Activated naive CD8-positive, alpha-beta T cell treated with anti-CD3 and anti-CD28 coated beads, Interleukin-2, amount 50 U/mL, for 24 hours (primary cell): ENCODE measurements at regions not wholly inside any gene's neighbourhood (a gene's known extent, or its start where the extent isn't known, plus 50 kb on each side); places are given as distances from the start of the nearest gene placed in this dataset.
"Not testable (repeated sequence)": the region's sequence is repeated elsewhere in the genome, so short reads cannot be mapped to it uniquely, and the experiment has no call there.

Experiments
- ATAC-seq: fragments of 150-1000 bp; cut with Tn5 transposase; one replicate; pipeline ENCODE4 v1.10.0; 2021
- DNase-seq: peaks from one replicate; pipeline ENCODE4 v3.0.0; 2021
- H3K27ac Mint-ChIP-seq: one replicate; pipeline ENCODE4 v1.8.0; 2021; ENCODE audit warnings: mild to moderate bottlenecking, mixed read lengths
- H3K27me3 Mint-ChIP-seq: one replicate; pipeline ENCODE4 v1.8.0; 2021; ENCODE audit warnings: mixed read lengths
- H3K36me3 Mint-ChIP-seq: one replicate; pipeline ENCODE4 v1.8.0; 2021; ENCODE audit warnings: low read depth, mixed read lengths
- H3K4me1 Mint-ChIP-seq: one replicate; pipeline ENCODE4 v1.8.0; 2021; ENCODE audit warnings: mixed read lengths
- H3K4me3 Mint-ChIP-seq: one replicate; pipeline ENCODE4 v1.8.0; 2021; ENCODE audit warnings: mild to moderate bottlenecking, moderate library complexity, mixed read lengths
- H3K9me3 Mint-ChIP-seq: one replicate; pipeline ENCODE4 v1.8.0; 2021; ENCODE audit warnings: mixed read lengths

DNA sequence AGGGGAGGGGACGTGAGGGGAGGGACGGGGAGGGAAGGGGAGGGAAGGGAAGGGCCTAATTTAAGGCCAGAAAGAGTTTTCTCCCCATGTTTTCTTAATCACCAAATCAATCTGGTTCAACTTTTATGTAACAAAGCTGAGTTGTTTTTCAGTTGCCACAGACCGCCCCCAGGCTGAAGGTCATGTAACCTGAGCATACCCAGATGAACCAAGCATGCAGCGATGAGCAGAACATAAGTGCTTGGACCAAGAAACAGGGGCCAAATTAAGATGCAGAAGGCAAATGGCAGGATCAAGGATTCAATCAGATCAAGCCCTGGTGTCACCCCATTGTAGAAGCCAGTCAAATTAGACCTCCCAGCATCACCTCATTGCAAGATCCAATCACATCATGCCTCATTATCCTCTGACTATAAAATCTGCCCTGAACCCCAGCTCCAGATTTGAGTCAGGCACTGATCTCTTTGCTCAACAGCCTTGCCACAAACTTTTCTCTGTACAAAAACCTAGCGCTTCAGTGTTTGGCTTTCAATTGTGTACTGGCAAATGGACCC lies 113.5 kb upstream of the TNPO1 start:
- no peak overlapping the region for H3K4me3 Mint-ChIP-seq
- ATAC-seq: no peak
- no peaks in the 10 kb centered on the region for H3K36me3 Mint-ChIP-seq
- peaks cover 19% of the 10 kb centered on the region for H3K27me3 Mint-ChIP-seq
- no peak for DNase-seq
- no peak overlapping the region for H3K27ac Mint-ChIP-seq
- no peaks in the 10 kb centered on the region for H3K4me1 Mint-ChIP-seq
- no peaks in the 10 kb centered on the region for H3K9me3 Mint-ChIP-seq

DNA sequence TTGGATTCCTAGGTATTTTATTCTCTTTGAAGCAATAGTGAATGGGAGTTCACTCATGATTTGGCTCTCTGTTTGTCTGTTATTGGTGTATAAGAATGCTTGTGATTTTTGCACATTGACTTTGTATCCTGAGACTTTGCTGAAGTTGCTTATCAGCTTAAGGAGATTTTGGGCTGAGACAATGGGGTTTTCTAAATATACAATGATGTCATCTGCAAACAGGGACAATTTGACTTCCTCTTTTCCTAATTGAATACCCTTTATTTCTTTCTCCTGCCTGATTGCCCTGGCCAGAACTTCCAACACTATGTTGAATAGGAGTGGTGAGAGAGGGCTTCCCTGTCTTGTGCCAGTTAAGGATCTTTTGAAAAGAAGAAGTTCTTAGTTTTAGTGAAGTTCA lies 114.4 kb upstream of the TNPO1 start:
- H3K27ac Mint-ChIP-seq, DNase-seq, H3K4me3 Mint-ChIP-seq, H3K9me3 Mint-ChIP-seq, ATAC-seq, H3K36me3 Mint-ChIP-seq, H3K4me1 Mint-ChIP-seq: not testable (repeated sequence)
- peaks cover 16% of the 10 kb centered on the region for H3K27me3 Mint-ChIP-seq

DNA sequence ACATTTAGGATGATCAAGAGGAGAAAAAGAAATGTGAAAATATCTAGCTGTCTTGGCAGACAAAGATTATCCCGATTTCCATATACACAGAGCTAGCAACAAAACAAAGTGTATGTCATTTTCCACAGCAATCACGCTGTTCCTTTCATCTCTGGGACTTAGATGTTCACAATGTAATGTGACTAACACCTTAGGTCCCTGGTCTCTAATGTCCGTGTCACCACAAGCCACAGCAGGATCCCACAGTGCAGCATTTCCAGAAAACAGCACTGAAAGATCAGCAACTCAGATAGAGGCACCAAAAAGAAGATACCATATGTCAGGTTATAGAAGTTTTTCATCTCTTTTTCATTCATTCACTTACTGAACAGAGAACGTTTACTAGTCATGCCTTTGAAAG lies 118.0 kb upstream of the TNPO1 start:
- H3K27me3 Mint-ChIP-seq: peaks cover 9% of the 10 kb centered on the region
- H3K4me1 Mint-ChIP-seq: no peaks in the 10 kb centered on the region
- H3K36me3 Mint-ChIP-seq: no peaks in the 10 kb centered on the region
- H3K27ac Mint-ChIP-seq: no peak overlapping the region
- no peak for ATAC-seq
- no peak overlapping the region for H3K4me3 Mint-ChIP-seq
- DNase-seq: no peak
- no peaks in the 10 kb centered on the region for H3K9me3 Mint-ChIP-seq

DNA sequence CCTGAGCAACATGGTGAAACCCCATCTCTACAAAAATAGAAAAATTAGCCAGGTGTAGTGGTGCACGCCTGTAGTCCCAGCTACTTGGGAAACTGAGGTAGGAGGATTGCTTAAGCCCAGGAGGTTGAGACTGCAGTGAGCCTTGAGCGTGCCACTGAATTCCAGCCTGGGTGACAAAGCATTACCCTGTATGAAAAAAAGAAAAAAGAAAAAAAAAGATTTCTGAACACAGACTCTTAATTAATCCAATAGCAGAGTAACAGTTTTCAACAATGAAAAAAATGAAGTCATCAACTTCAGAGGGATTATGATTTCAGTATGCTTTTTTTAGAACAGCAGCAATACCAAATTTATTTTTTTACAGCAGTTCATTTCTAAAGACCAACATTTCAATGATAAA lies 118.8 kb upstream of the TNPO1 start:
- DNase-seq (no peak), ATAC-seq (no peak)
- no peak overlapping the region for H3K4me3 Mint-ChIP-seq

DNA sequence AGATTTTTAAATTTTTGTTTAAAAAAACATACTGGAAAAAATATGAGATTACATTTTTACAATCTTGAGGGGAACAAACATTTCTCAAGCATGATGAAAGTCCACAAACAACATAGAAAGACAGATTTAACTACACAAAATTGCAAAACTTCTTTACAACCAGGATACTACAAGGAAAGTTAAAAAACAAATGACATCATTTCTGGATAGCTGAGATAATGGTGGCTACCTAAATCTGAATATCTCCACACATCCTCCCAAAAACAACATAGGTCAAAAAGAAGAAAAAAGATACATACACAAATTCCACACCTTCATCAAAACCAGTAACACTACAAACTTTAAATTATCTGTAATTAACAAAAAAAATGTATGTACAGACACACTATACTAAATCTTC lies 120.8 kb upstream of the TNPO1 start:
- ATAC-seq: no peak
- H3K36me3 Mint-ChIP-seq: no peaks in the 10 kb centered on the region

More for the DNA sequence above, 118.8 kb upstream of the TNPO1 start:
- Mint-ChIP-seq H3K27ac (no peak overlapping the region), H3K36me3 (no peaks in the 10 kb centered on the region), H3K4me1 (no peaks in the 10 kb centered on the region), H3K27me3 (peaks cover 10% of the 10 kb centered on the region), H3K9me3 (no peaks in the 10 kb centered on the region)

DNA sequence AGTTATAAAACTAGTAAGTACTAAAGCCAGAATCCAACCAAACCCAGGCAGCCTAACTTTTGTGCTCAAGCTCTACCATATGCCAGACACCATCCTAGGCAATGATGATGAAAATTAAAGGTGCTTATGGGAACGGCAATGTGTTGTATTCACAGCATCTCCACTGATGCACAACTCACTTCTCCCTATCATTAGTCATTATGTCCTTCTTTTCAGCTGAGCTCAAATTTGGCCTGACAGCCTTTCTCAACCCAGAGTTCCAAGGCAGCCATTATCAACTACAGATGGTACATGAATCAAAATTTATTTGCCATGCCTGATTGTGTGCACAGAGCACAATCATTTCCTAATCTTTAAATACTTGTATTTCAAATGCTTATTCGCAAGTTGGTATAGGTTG lies 121.6 kb upstream of the TNPO1 start:
- Mint-ChIP-seq H3K4me3 (no peak overlapping the region), H3K9me3 (no peaks in the 10 kb centered on the region), H3K27ac (no peak overlapping the region), H3K4me1 (no peaks in the 10 kb centered on the region), H3K27me3 (peaks cover 15% of the 10 kb centered on the region), H3K36me3 (no peaks in the 10 kb centered on the region)
- DNase-seq (no peak), ATAC-seq (no peak)

More for the DNA sequence above, 120.8 kb upstream of the TNPO1 start:
- H3K4me1 Mint-ChIP-seq: no peaks in the 10 kb centered on the region
- no peaks in the 10 kb centered on the region for H3K9me3 Mint-ChIP-seq
- peaks cover 15% of the 10 kb centered on the region for H3K27me3 Mint-ChIP-seq
- H3K4me3 Mint-ChIP-seq: no peak overlapping the region
- no peak for DNase-seq
- no peak overlapping the region for H3K27ac Mint-ChIP-seq

DNA sequence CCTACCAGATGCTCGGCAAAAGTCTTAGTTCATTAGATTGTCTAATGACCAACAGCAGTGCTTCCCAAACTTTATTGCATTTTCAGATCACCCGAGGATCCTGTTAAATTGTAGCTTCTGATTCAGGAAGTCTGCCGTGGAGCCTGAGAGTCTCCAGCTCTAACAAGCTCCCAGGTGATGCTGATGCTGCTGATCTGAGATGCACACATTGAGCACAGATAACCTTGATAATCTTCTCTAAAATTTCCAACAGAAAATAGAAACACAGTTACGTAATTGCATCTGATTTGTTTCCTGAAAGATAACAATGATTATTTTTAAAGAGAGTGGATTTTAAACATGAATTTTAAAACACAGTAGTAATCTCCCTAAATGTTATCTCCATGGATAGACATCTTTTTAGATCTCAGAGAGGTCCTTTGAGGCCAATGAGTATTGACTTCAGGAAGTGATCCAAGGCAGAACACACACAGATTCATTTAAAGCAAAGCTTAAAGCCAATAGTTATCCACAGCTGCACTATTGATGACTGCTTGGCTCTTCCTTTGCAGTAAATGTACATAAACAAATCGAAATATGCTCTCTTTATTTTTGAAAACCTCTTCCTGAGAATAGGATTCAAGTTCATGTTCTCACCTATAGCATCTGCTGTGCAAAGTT lies 122.8 kb upstream of the TNPO1 start:
- no peaks in the 10 kb centered on the region for H3K9me3 Mint-ChIP-seq
- peaks cover 15% of the 10 kb centered on the region for H3K27me3 Mint-ChIP-seq
- H3K27ac Mint-ChIP-seq: no peak overlapping the region
- no peaks in the 10 kb centered on the region for H3K36me3 Mint-ChIP-seq
- no peak for ATAC-seq
- DNase-seq: no peak
- H3K4me1 Mint-ChIP-seq: no peaks in the 10 kb centered on the region
- H3K4me3 Mint-ChIP-seq: no peak overlapping the region

DNA sequence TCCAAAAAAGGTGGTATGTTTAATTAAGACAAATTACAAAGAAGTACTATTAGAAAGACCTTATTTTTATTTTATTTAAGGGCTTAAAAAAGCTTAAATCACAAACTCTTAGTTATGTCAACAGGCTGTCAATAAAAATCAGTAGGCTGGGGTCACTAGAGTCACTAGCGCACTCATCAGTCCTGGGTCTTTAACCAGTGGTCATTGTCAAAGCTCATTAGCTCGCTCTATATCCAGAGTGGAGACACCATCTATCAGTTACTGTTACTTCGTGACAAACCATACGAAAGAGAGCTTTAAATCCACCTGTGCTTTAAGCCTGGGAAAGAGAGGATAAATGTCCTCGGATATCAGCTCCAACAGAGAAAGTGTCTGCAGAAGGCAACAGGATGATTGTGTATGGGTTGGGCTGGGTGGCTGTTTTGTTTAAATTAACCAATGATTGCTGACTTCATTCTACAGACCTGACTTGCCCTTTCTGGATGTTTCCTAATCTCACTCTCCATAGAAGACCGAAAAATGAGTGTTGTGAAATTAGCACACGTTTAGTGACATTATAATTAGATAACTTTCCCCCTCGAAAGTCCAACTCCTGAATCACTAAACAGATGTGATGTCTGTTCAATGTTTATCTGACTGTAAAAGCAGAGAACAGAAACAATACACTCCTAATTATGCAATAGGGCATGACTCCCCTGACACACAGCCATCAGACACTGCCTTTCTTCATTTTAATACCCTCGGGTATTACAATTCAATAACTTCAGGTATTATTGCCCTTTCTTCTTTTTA lies 123.6 kb upstream of the TNPO1 start:
- DNase-seq (no peak), ATAC-seq (no peak)
- no peak overlapping the region for H3K4me3 Mint-ChIP-seq
- no peak overlapping the region for H3K27ac Mint-ChIP-seq
- no peaks in the 10 kb centered on the region for H3K9me3 Mint-ChIP-seq
- H3K4me1 Mint-ChIP-seq: no peaks in the 10 kb centered on the region
- peaks cover 15% of the 10 kb centered on the region for H3K27me3 Mint-ChIP-seq
- H3K36me3 Mint-ChIP-seq: no peaks in the 10 kb centered on the region

DNA sequence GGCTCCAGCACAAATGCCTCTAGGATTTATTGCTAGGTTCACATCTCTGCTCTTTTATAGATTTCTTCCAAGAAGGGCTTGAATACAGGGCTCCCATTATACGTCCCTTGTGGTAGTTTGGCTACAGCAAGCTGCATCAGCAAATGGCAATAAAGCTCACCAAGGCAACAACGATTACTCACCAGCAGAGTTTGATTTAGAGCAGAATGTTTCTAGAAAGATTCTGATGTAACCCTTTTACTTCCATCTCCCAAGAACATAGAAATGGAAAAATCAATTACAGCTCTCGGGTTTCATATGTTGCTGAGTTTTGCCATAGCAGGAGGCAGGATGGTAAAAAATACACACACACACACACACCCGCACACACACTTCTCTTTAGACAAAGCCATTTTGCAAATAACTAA lies 124.2 kb upstream of the TNPO1 start:
- no peak overlapping the region for H3K27ac Mint-ChIP-seq
- no peaks in the 10 kb centered on the region for H3K9me3 Mint-ChIP-seq
- DNase-seq (no peak), ATAC-seq (no peak)
- peaks cover 15% of the 10 kb centered on the region for H3K27me3 Mint-ChIP-seq
- no peaks in the 10 kb centered on the region for H3K4me1 Mint-ChIP-seq
- H3K4me3 Mint-ChIP-seq: no peak overlapping the region
- no peaks in the 10 kb centered on the region for H3K36me3 Mint-ChIP-seq

DNA sequence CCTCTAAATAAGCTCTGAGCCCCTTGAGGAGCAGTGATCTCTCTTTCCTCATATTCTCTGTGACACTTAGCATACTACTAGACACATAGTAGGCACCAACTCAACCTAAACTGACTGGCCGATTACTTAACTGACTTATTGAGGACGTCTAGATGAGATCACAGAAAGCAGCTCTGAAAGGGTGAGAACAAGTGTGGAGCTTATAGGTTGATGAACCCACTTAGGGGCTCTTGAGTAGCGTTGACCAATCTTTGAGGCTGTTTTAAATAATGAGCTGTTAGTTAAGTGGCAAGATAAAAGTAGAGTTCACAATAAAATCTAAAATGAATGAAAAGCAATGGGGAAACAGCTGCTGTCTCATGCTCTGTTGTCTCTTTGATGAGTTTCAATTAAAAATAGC lies 124.7 kb upstream of the TNPO1 start:
- DNase-seq (no peak), ATAC-seq (no peak)
- H3K4me3 Mint-ChIP-seq: no peak overlapping the region
- peaks cover 15% of the 10 kb centered on the region for H3K27me3 Mint-ChIP-seq
- H3K4me1 Mint-ChIP-seq: no peaks in the 10 kb centered on the region
- no peaks in the 10 kb centered on the region for H3K9me3 Mint-ChIP-seq
- no peak overlapping the region for H3K27ac Mint-ChIP-seq
- no peaks in the 10 kb centered on the region for H3K36me3 Mint-ChIP-seq

DNA sequence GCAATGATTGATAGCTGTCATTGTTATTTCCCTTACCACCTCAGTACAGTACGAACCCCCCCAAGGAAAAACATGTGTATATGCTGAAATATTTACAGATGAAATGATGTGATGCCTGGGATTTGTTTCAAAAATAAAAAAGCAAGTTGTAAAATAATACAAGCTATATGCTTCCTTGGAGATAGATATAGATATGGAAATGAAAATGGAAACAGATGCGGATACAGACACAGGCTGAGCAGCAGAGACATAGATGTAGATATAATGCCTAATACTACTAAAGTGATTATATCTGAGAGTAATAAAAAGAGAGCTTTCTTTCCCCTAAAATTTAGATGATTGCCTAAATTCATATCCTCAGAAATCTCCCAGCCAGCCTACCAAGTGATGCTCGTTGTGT lies 127.5 kb upstream of the TNPO1 start:
- Mint-ChIP-seq H3K4me1 (no peaks in the 10 kb centered on the region), H3K9me3 (no peaks in the 10 kb centered on the region), H3K36me3 (no peaks in the 10 kb centered on the region), H3K27ac (no peak overlapping the region), H3K27me3 (peaks cover 18% of the 10 kb centered on the region), H3K4me3 (no peak overlapping the region)
- DNase-seq (no peak), ATAC-seq (no peak)

DNA sequence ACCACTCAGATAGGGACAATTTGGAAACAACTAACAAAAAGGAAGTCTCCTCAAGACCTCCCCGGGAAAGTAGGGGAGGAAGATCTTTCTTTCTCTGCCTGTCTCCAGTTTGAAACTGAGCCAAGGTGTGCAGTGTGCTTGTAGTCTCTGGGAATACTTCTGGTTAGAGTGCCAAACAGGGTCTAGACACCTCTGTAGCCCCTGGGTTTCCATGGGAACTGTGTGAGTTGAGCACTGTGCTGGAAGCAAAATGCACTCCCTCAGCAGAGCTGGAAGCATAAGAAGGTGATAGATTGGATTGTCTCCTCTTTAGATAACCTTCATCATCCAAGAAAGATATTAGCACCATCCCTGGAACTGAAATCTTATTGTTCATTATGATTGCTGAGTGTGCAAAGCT lies 129.2 kb upstream of the TNPO1 start:
- H3K27ac Mint-ChIP-seq: no peak overlapping the region
- no peaks in the 10 kb centered on the region for H3K4me1 Mint-ChIP-seq
- no peak for ATAC-seq
- H3K27me3 Mint-ChIP-seq: peaks cover 21% of the 10 kb centered on the region
- no peak overlapping the region for H3K4me3 Mint-ChIP-seq
- no peaks in the 10 kb centered on the region for H3K36me3 Mint-ChIP-seq
- no peaks in the 10 kb centered on the region for H3K9me3 Mint-ChIP-seq
- DNase-seq: no peak

DNA sequence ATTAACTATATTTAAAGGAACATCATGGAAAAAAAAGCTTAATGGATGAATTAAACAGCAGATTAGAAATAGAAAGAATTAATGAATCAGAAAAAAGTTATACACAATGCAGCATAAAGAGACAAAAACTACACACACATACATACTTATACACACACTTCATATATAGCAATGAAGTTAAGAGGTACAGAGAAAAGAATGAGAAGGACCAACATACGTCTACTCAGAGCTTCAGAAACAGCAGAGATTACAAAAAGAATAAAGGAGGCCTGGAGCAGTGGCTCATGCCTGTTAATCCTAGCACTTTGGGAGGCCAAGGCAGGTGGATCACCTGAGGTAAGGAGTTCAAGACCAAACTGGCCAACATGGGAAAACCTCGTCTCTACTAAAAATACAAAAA lies 133.9 kb upstream of the TNPO1 start:
- Mint-ChIP-seq H3K9me3 (peaks cover 5% of the 10 kb centered on the region), H3K36me3 (no peaks in the 10 kb centered on the region), H3K27me3 (peaks cover 21% of the 10 kb centered on the region), H3K4me3 (no peak overlapping the region), H3K27ac (no peak overlapping the region), H3K4me1 (no peaks in the 10 kb centered on the region)
- ATAC-seq: no peak
- DNase-seq: no peak

DNA sequence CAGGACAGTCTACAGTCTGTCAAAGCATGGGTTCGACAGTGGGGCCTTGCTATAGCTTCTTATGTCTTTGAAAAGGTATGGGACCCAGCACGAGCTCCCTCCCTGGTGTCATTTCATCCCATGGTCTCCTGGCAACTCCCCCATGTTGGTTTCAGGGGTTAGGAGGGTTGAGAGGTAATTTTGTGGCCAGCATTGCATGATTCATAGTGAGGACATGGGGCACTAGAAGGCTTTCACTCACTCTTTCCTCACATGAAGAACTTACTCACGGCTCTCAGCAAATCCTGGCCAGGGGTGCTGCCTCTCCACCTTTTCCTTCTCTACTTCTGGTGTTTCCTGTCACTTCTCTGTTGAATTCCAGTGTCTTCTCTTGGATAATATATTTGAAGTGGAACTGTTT lies 134.7 kb upstream of the TNPO1 start:
- no peak overlapping the region for H3K4me3 Mint-ChIP-seq
- H3K9me3 Mint-ChIP-seq: peaks cover 5% of the 10 kb centered on the region
- no peak overlapping the region for H3K27ac Mint-ChIP-seq
- ATAC-seq (no peak), DNase-seq (no peak)
- no peaks in the 10 kb centered on the region for H3K36me3 Mint-ChIP-seq
- peaks cover 21% of the 10 kb centered on the region for H3K27me3 Mint-ChIP-seq
- H3K4me1 Mint-ChIP-seq: no peaks in the 10 kb centered on the region

DNA sequence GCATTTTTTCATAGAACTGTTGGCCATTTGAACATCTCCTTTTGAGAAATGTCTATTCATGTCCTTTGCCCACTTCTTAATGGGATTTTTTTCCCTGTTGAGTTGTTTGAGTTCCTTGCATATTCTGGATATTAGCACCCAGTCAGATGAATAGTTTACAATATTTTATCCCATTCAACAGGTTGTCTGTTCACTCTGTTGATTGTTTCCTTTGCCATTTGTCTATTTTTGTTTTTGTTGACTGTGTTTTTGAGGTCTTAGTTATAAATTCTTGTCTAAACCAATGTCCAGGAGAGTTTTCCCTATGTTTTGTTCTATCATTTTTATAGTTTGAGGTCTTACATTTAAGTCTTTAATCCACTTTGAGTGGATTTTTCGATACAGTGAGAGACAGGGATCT lies 139.0 kb upstream of the TNPO1 start:
- no peak for ATAC-seq
- Mint-ChIP-seq H3K4me1 (no peaks in the 10 kb centered on the region), H3K27ac (no peak overlapping the region), H3K27me3 (peaks cover 8% of the 10 kb centered on the region), H3K9me3 (peaks cover 5% of the 10 kb centered on the region), H3K4me3 (no peak overlapping the region), H3K36me3 (no peaks in the 10 kb centered on the region)
- no peak for DNase-seq
